Left ventricle myocardium inferior (tissue), 1 donor: ENCODE measurements at regions not wholly inside any gene's neighbourhood (a gene's known extent, or its start where the extent isn't known, plus 50 kb on each side); places are given as distances from the start of the nearest gene placed in this dataset.

Experiments
- DNase-seq: peaks from one replicate; pipeline ENCODE4 v3.0.0-alpha.2; 2020
- H3K27ac ChIP-seq: fragments of 200-600 bp; replicated peaks from 2 replicates; pipeline ENCODE4 v1.8.0; 2021
- H3K27me3 ChIP-seq: fragments of 200-600 bp; 2 replicates; pipeline ENCODE4 v1.8.0; 2021; ENCODE audit warnings: low read depth
- H3K36me3 ChIP-seq: fragments of 200-600 bp; 2 replicates; pipeline ENCODE4 v1.8.0; 2021
- H3K4me1 ChIP-seq: fragments of 200-600 bp; 2 replicates; pipeline ENCODE4 v1.8.0; 2021
- H3K4me3 ChIP-seq: fragments of 200-600 bp; 2 replicates; pipeline ENCODE4 v1.8.0; 2021; ENCODE audit warnings: mild to moderate bottlenecking, moderate library complexity
- H3K9me3 ChIP-seq: fragments of 200-600 bp; replicated peaks from 2 replicates; pipeline ENCODE4 v1.8.0; 2021
- intact Hi-C: fragments of 100-400 bp; cut with micrococcal nuclease; formaldehyde crosslinking; loops from one replicate; pipeline ENCODE4 v1.11.0; 2022
- TF ChIP-seq, protein P1 (sequence below): fragments of 200-600 bp; IDR thresholded peaks from 2 replicates; pipeline ENCODE4 v1.8.0; 2021; ENCODE audit warnings: antibody characterized with exemption, mild to moderate bottlenecking, borderline replicate concordance
- donor health status: DM: no; HTN: yes; CAD: no; lungs with severe emphysema.

DNA sequence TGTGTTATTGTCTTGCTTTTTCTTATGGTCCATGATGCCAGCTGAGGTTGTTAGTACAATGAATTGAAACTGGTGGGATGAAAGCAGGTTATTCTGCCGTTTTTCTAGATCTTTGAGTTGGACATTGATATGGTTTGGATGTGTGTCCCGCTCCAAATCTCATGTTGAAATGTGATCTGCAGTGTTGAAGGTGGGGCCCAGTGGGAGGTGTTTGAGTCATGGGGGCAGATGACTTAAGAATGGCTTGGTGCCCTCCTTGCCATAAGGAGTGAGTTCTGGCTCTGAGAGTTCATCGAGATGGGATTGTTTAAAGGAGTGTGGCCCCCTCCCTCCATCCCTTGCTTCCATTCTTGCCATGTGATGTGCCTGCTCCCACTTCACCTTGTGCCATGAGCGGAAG, 80.3 kb upstream of the PIAS1 start:
- Histone ChIP-seq H3K4me3 (no peak overlapping the region), H3K9me3 (peaks cover 7% of the 10 kb centered on the region), H3K27me3 (no peaks in the 10 kb centered on the region), H3K27ac (no peak overlapping the region), H3K36me3 (no peaks in the 10 kb centered on the region), H3K4me1 (no peaks in the 10 kb centered on the region)
- no peak for DNase-seq
- intact Hi-C loops: no loop called here
- TF ChIP-seq, protein P1, sequence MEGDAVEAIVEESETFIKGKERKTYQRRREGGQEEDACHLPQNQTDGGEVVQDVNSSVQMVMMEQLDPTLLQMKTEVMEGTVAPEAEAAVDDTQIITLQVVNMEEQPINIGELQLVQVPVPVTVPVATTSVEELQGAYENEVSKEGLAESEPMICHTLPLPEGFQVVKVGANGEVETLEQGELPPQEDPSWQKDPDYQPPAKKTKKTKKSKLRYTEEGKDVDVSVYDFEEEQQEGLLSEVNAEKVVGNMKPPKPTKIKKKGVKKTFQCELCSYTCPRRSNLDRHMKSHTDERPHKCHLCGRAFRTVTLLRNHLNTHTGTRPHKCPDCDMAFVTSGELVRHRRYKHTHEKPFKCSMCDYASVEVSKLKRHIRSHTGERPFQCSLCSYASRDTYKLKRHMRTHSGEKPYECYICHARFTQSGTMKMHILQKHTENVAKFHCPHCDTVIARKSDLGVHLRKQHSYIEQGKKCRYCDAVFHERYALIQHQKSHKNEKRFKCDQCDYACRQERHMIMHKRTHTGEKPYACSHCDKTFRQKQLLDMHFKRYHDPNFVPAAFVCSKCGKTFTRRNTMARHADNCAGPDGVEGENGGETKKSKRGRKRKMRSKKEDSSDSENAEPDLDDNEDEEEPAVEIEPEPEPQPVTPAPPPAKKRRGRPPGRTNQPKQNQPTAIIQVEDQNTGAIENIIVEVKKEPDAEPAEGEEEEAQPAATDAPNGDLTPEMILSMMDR: no peak

- Histone ChIP-seq H3K9me3 (peaks cover 7% of the 10 kb centered on the region), H3K36me3 (no peaks in the 10 kb centered on the region), H3K4me3 (no peak overlapping the region), H3K27ac (no peak overlapping the region), H3K27me3 (no peaks in the 10 kb centered on the region), H3K4me1 (no peaks in the 10 kb centered on the region)
- intact Hi-C loops: no loop called here
- no peak for DNase-seq
- TF ChIP-seq, protein P1: no peak
Measured at GRCh38 chr15:67976506-67977073, 77.5 kb upstream of the PIAS1 start.

DNA sequence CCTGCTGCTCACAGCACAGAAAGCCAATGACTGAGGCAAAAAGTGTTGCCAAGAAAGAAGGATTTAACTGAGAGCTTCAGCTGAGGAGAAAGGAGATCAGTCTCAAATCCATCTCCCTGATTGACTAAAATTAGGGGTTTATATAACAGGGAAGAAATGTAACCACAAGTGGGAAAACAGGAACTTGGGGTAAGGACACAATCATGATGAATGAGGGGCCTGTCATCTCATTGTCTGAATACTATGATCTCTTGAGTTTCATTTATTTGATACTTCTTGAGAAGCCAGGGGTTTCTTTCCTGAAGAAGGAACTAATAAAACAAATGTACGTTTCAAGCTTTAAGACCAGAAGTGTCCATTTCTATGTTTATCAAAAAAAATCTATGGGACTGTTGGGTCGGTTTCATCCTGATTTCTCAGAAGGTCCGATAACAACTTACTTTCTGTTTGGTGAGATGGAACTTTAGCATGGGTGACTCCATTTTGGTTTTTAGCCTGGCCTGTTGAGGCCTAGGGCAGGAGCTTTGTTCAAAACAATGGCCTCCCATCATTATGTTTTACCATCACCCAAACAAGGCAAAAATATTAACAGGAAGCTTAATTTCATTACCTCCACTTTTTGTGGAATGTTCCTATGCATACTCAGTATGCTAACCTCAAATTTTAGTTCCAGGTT, 76.6 kb upstream of the PIAS1 start:
- no peaks in the 10 kb centered on the region for H3K4me1 ChIP-seq
- TF ChIP-seq, protein P1: no peak
- no peaks in the 10 kb centered on the region for H3K27me3 ChIP-seq
- intact Hi-C loops: no loop called here
- no peak overlapping the region for H3K27ac ChIP-seq
- H3K4me3 ChIP-seq: no peak overlapping the region
- H3K36me3 ChIP-seq: no peaks in the 10 kb centered on the region
- H3K9me3 ChIP-seq: peaks cover 7% of the 10 kb centered on the region
- DNase-seq: no peak

- intact Hi-C loops: no loop called here
- DNase-seq: no peak
- Histone ChIP-seq H3K9me3 (peaks cover 7% of the 10 kb centered on the region), H3K27me3 (no peaks in the 10 kb centered on the region), H3K4me1 (no peaks in the 10 kb centered on the region), H3K27ac (no peak overlapping the region), H3K4me3 (no peak overlapping the region), H3K36me3 (no peaks in the 10 kb centered on the region)
- TF ChIP-seq, protein P1: no peak
Measured at GRCh38 chr15:67979281-67979680, 74.8 kb upstream of the PIAS1 start.

DNA sequence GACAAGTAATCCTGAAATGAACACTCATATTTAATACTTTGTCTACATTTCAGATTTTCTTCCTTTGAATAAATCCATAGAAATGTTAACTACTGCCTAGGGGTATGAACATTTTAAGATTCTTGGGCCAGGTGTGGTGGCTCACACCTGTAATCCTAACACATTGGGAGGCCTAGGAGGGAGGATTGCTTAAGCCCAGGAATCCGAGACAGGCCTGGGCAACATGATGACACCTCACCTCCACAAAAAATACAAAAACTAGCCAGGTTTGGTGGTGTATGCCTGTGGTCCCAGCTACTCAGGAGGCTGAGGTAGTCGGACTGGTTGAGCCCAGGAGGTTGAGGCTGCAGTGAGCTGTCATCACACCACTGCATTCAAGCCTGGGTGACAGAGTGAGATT, 73.9 kb upstream of the PIAS1 start:
- H3K9me3 ChIP-seq: peaks cover 7% of the 10 kb centered on the region
- TF ChIP-seq, protein P1: no peak
- H3K36me3 ChIP-seq: no peaks in the 10 kb centered on the region
- H3K4me3 ChIP-seq: no peak overlapping the region
- DNase-seq: no peak
- H3K27me3 ChIP-seq: no peaks in the 10 kb centered on the region
- no peaks in the 10 kb centered on the region for H3K4me1 ChIP-seq
- intact Hi-C loops: no loop called here
- no peak overlapping the region for H3K27ac ChIP-seq
